BE2C (cell line): ENCODE measurements at regions not wholly inside any gene's neighbourhood (a gene's known extent, or its start where the extent isn't known, plus 50 kb on each side); places are given as distances from the start of the nearest gene placed in this dataset.

Source experiments
- DNase-seq: peaks from one replicate; pipeline ENCODE4 v3.0.0-alpha.2; 2020
- H3K27me3 ChIP-seq: fragments of 250-450 bp; sonication (Bioruptor Pico); 2 replicates; pipeline ENCODE4 v1.5.1; 2020; ENCODE audit warnings: mild to moderate bottlenecking
- H3K36me3 ChIP-seq: fragments of 250-450 bp; sonication (Bioruptor Pico); 2 replicates; pipeline ENCODE4 v1.5.1; 2020; ENCODE audit warnings: mild to moderate bottlenecking
- H3K4me1 ChIP-seq: fragments of 250-450 bp; sonication (Bioruptor Pico); 2 replicates; pipeline ENCODE4 v1.5.1; 2020
- H3K4me3 ChIP-seq: 2 replicates; pipeline ENCODE4 v1.5.1; 2011; ENCODE audit warnings: low read depth, low read length
- H3K9me3 ChIP-seq: fragments of 250-450 bp; sonication (Bioruptor Pico); 2 replicates; pipeline ENCODE4 v1.5.1; 2020
- CTCF ChIP-seq: IDR thresholded peaks from 2 replicates; pipeline ENCODE4 v1.5.1; 2012; ENCODE audit warnings: mild to moderate bottlenecking, low read depth, low read length

GRCh38 chr12:127295630-127296029 is 971.3 kb upstream of the TMEM132C start:
- no peak for DNase-seq
- TF ChIP-seq CTCF = no peak
- H3K9me3 ChIP-seq = no peaks in the 10 kb centered on the region
- no peaks in the 10 kb centered on the region for H3K36me3 ChIP-seq
- no peak overlapping the region for H3K4me3 ChIP-seq
- H3K27me3 ChIP-seq = no peaks in the 10 kb centered on the region
- H3K4me1 ChIP-seq = no peaks in the 10 kb centered on the region

GRCh38 chr12:127296591-127296990 is 970.4 kb upstream of the TMEM132C start:
- Histone ChIP-seq H3K27me3 (no peaks in the 10 kb centered on the region), H3K36me3 (no peaks in the 10 kb centered on the region), H3K4me1 (no peaks in the 10 kb centered on the region), H3K9me3 (no peaks in the 10 kb centered on the region), H3K4me3 (no peak overlapping the region)
- no peak for DNase-seq
- no peak for TF ChIP-seq CTCF

GRCh38 chr12:127297327-127297726 is 969.6 kb upstream of the TMEM132C start:
- Histone ChIP-seq H3K4me1 (no peaks in the 10 kb centered on the region), H3K9me3 (no peaks in the 10 kb centered on the region), H3K4me3 (no peak overlapping the region), H3K27me3 (no peaks in the 10 kb centered on the region), H3K36me3 (no peaks in the 10 kb centered on the region)
- no peak for TF ChIP-seq CTCF
- DNase-seq = no peak

- TF ChIP-seq CTCF = no peak
- Histone ChIP-seq H3K9me3 (no peaks in the 10 kb centered on the region; the same call in 1 of the 2 replicates), H3K4me1 (no peaks in the 10 kb centered on the region), H3K4me3 (no peak overlapping the region), H3K36me3 (no peaks in the 10 kb centered on the region), H3K27me3 (no peaks in the 10 kb centered on the region)
- no peak for DNase-seq
Measured at GRCh38 chr12:127300075-127300474, 966.9 kb upstream of the TMEM132C start.

GRCh38 chr12:127300753-127301152 is 966.2 kb upstream of the TMEM132C start:
- DNase-seq = no peak
- no peaks in the 10 kb centered on the region for H3K36me3 ChIP-seq
- H3K27me3 ChIP-seq = no peaks in the 10 kb centered on the region
- no peaks in the 10 kb centered on the region; the same call in 1 of the 2 replicates for H3K9me3 ChIP-seq
- H3K4me3 ChIP-seq = no peak overlapping the region
- TF ChIP-seq CTCF = no peak
- no peaks in the 10 kb centered on the region for H3K4me1 ChIP-seq

- DNase-seq = no peak
- Histone ChIP-seq H3K4me3 (no peak overlapping the region), H3K27me3 (no peaks in the 10 kb centered on the region), H3K4me1 (no peaks in the 10 kb centered on the region), H3K36me3 (no peaks in the 10 kb centered on the region), H3K9me3 (no peaks in the 10 kb centered on the region; the same call in 1 of the 2 replicates)
- no peak for TF ChIP-seq CTCF
Measured at GRCh38 chr12:127301876-127302275, 965.1 kb upstream of the TMEM132C start.
